GM12865 (cell line): ENCODE measurements at regions not wholly inside any gene's neighbourhood (a gene's known extent, or its start where the extent isn't known, plus 50 kb on each side); places are given as distances from the start of the nearest gene placed in this dataset.
A peak's percentile ranks its signal among the peaks of the same experiment; 100 is the strongest.
"Not testable (repeated sequence)": the region's sequence is repeated elsewhere in the genome, so short reads cannot be mapped to it uniquely, and the experiment has no call there.

Source experiments
- DNase-seq: peaks from one replicate; pipeline ENCODE4 v3.0.0; 2010; ENCODE audit warnings: low read depth
- H3K4me3 ChIP-seq: 2 replicates; pipeline ENCODE4 v1.5.1; 2011; ENCODE audit warnings: mild to moderate bottlenecking, low read depth, low read length, control low read depth
- TF ChIP-seq, protein P1 (sequence below): IDR thresholded peaks from 2 replicates; pipeline ENCODE4 v1.5.1; 2011; ENCODE audit warnings: low read length, control low read depth, low read depth, inconsistent platforms; ENCODE audit not compliant: insufficient read depth; ENCODE audit errors: missing control alignments

DNA sequence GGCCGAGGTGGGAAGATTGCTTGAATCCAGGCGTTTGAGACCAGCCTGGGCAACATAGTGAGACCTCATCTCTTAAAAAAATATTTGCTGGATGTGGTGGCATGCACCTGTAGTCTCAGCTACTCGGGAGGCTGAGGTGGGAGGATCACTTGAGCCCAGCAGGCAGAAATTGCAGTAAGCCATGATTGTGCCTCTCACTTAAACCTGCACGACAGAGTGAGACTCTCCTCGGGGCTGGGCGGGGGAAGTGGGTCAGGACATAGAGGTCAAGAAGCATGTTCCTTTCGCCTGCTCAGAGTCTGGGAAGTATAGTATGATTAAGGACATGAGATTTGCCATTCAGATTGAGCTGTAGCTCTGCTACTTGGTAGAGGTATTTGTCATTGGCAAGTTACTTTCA lies 52.3 kb downstream of the SEPTIN7 start:
- not testable (repeated sequence) for H3K4me3 ChIP-seq, DNase-seq

DNA sequence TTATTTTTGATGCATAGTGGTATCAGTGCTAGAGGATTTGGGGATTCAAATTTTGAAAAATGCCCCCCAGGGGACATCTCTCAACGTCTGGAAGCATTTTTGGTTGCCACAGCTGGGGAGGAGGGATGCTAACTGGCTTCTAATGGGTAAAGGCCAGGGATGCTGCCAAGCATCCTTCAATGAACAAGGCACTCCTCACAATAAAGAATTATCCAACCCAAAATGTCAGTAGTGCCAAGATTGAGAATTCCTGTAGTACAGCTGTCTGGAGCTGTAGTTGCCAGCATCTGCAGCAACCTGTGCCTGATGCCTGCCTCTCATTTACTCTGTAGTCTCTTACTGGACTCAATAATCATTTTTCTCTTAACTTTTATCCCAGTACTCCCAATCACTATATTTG lies 53.5 kb downstream of the SEPTIN7 start:
- TF ChIP-seq, protein P1, sequence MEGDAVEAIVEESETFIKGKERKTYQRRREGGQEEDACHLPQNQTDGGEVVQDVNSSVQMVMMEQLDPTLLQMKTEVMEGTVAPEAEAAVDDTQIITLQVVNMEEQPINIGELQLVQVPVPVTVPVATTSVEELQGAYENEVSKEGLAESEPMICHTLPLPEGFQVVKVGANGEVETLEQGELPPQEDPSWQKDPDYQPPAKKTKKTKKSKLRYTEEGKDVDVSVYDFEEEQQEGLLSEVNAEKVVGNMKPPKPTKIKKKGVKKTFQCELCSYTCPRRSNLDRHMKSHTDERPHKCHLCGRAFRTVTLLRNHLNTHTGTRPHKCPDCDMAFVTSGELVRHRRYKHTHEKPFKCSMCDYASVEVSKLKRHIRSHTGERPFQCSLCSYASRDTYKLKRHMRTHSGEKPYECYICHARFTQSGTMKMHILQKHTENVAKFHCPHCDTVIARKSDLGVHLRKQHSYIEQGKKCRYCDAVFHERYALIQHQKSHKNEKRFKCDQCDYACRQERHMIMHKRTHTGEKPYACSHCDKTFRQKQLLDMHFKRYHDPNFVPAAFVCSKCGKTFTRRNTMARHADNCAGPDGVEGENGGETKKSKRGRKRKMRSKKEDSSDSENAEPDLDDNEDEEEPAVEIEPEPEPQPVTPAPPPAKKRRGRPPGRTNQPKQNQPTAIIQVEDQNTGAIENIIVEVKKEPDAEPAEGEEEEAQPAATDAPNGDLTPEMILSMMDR: no peak
- DNase-seq: no peak

DNA sequence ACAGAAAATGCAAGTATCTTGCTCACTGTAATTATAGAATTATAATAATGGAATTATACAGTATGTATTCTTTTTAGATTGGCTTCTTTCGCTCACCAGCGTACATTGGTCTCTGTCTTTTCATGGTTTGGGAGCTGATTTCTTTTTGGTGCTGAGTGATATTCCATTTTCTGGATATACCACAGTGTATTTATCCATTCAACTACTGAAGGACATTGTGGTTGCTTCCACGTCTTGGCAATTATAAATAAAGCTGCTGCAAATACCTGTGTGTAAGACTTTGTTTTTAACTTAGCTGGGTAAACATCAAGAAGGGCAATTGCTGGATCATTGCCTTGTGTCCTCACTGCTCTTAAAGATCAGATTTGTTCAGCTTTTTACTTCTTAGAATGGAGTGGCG lies 55.3 kb downstream of the SEPTIN7 start:
- TF ChIP-seq, protein P1: no peak
- no peak for DNase-seq
- no peak overlapping the region for H3K4me3 ChIP-seq

More for the DNA sequence above, 53.5 kb downstream of the SEPTIN7 start:
- H3K4me3 ChIP-seq: no peak overlapping the region

DNA sequence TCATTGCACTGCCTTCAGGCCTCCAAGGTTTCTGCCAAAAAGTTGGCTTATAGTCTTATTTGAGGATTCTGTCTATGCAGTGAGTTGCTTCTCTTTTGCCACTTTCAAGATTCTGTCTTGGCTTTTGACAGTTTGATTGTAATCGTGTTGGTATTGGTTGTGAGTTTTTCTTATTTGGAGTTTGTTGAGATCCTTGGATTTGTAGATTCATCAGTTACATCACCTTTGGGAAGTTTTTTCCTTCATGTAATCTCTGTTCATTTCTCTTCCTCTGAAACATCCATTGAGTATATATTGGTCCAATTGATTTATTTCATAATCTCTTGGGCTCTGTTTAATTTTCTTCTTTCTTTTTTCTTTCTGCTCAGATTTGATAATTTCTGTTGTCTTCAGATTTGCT lies 59.8 kb downstream of the SEPTIN7 start:
- no peak overlapping the region for H3K4me3 ChIP-seq
- no peak for DNase-seq
- TF ChIP-seq, protein P1: no peak

DNA sequence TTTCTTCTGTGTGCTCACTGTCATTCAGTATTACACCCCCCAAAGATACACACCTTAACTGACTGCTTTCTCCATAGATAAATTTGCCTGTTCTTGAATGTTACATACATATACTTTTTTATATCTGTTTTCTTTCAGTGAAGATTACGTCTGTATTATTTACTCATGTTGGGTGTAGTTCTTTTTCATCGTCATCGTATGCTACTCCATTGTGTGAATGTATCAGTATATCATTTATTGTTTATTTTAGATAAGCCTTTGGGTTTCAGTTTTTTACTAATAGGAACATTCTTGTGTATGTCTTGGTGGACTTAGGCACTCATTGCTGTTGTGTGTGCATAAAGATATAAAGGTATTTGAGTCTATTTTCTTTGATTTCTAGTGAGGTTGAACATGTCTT lies 64.4 kb downstream of the SEPTIN7 start:
- DNase-seq: no peak
- TF ChIP-seq, protein P1: no peak
- H3K4me3 ChIP-seq: no peak overlapping the region

DNA sequence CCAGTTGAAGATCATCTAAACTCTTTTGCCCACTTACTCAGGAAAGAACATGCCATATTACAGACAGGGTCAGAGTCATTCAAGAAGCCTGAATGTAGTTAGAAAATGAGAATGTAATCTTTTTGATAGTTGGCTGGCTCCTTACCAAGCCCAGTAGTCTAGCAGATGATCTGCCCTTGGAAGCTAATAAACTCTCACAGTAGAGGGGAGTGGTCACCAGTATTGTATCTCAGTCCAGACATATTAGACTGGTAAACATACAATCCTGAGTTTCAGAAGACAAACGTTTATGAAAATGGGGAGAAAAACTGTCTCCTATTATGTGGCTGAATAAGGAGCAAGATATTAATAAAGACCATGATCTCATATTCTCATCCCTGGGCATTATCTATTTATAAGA lies 65.3 kb downstream of the SEPTIN7 start:
- H3K4me3 ChIP-seq: no peak overlapping the region
- no peak for DNase-seq
- TF ChIP-seq, protein P1: no peak

DNA sequence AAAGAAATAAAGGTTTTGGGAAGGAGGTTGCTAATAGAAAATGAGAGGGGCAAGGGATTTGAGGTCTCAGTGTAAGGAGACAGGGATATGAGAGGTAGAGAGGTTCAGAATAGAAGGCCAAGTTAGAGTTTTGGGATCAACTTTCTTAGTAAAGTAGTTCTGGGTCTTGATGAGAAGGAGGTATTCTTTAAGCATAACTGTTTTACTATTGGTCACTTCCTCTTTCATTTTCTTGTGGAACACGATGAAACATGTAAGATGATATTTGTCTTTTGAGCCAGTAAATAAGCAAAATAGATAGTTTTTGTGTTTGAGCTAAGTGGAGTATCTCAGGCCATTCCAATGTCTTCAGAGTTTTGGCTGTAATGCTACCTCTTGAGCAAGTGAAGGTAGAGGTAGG lies 68.3 kb downstream of the SEPTIN7 start:
- DNase-seq: peak; percentile 26
- H3K4me3 ChIP-seq: not testable (repeated sequence)

DNA sequence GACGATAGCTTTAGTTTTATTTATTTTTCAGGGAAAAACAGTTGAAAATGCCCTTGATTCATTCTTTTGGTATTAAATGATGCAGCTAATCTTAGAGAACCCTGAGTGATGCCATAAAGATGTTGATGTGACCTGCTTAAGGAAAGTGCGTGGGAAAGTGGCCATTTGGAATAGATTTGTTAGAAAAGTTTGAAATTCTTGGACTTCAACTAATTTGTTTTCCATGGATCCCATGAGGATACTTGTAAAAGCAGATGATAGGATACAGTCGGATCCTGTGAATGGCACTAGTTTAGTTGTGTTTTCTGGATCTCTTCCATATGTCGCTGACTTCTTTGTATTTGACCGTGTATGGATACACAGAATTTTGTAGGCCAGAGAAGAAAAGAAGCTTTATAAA lies 69.0 kb downstream of the SEPTIN7 start:
- no peak for DNase-seq
- no peak overlapping the region for H3K4me3 ChIP-seq
- TF ChIP-seq, protein P1: no peak
